ENCODE measurements at regions not wholly inside any gene's neighbourhood (a gene's known extent, or its start where the extent isn't known, plus 50 kb on each side); places are given as distances from the start of the nearest gene placed in this dataset.

GRCh38 chr6:119653329-119653728 is 303.8 kb upstream of the MAN1A1 start:
- Histone ChIP-seq H3K27me3 (no peaks in the 10 kb centered on the region), H3K4me1 (no peaks in the 10 kb centered on the region), H3K36me3 (no peaks in the 10 kb centered on the region), H3K4me3 (no peak overlapping the region), H3K27ac (no peak overlapping the region), H3K9me3 (no peaks in the 10 kb centered on the region)
- intact Hi-C loops (cut with DNase I): no loop called here
- TF ChIP-seq POLR2A (IDR thresholded peaks at IDR 0.05): no peak
- no peak for TF ChIP-seq CTCF (IDR thresholded peaks at IDR 0.05)
- no peak for ATAC-seq
- 32 to 47% (median 41%) methylated on average over 2 of the region's 2 CpGs for WGBS, 4 donors
- no peak for DNase-seq

- no peak overlapping the region for H3K27ac ChIP-seq
- no peaks in the 10 kb centered on the region for H3K36me3 ChIP-seq
- H3K4me3 ChIP-seq: no peak overlapping the region
- DNase-seq (no peak), ATAC-seq (no peak)
- no peaks in the 10 kb centered on the region for H3K27me3 ChIP-seq
- TF ChIP-seq CTCF (IDR thresholded peaks at IDR 0.05) (no peak), POLR2A (IDR thresholded peaks at IDR 0.05) (no peak)
- no peaks in the 10 kb centered on the region for H3K9me3 ChIP-seq
- intact Hi-C loops (cut with DNase I): no loop called here
- WGBS, 4 donors: 89 to 93% (median 91%) methylated on average over 6 of the region's 6 CpGs
- no peaks in the 10 kb centered on the region for H3K4me1 ChIP-seq
These were observed 300.0 kb upstream of the MAN1A1 start for GRCh38 chr6:119649531-119649930.

GRCh38 chr6:119647309-119647708 is 297.7 kb upstream of the MAN1A1 start:
- no peak for DNase-seq
- no peak for TF ChIP-seq CTCF (IDR thresholded peaks at IDR 0.05)
- TF ChIP-seq POLR2A (IDR thresholded peaks at IDR 0.05): no peak
- ATAC-seq: no peak

GRCh38 chr6:119643876-119644275 is 294.3 kb upstream of the MAN1A1 start:
- no peaks in the 10 kb centered on the region for H3K36me3 ChIP-seq
- no peak for ATAC-seq
- no peaks in the 10 kb centered on the region for H3K4me1 ChIP-seq
- WGBS, 4 donors: 85 to 94% (median 94%) methylated on average over 7 of the region's 7 CpGs
- no peak overlapping the region for H3K27ac ChIP-seq
- TF ChIP-seq CTCF (IDR thresholded peaks at IDR 0.05) (no peak), POLR2A (IDR thresholded peaks at IDR 0.05) (no peak)
- intact Hi-C loops (cut with DNase I): no loop called here
- H3K27me3 ChIP-seq: no peaks in the 10 kb centered on the region
- no peak for DNase-seq
- no peaks in the 10 kb centered on the region for H3K9me3 ChIP-seq
- H3K4me3 ChIP-seq: no peak overlapping the region

More at GRCh38 chr6:119647309-119647708, 297.7 kb upstream of the MAN1A1 start:
- intact Hi-C loops (cut with DNase I): no loop called here
- Histone ChIP-seq H3K4me3 (no peak overlapping the region), H3K36me3 (no peaks in the 10 kb centered on the region), H3K27me3 (no peaks in the 10 kb centered on the region), H3K9me3 (no peaks in the 10 kb centered on the region), H3K27ac (no peak overlapping the region), H3K4me1 (no peaks in the 10 kb centered on the region)
- WGBS, 4 donors: 68 to 82% (median 72%) methylated on average over 2 of the region's 2 CpGs

Measured in heart left ventricle (tissue), 16 donors.